ENCODE measurements at regions not wholly inside any gene's neighbourhood (a gene's known extent, or its start where the extent isn't known, plus 50 kb on each side); places are given as distances from the start of the nearest gene placed in this dataset.

GRCh38 chr16:10245002-10245401 is 62.8 kb upstream of the GRIN2A start:
- TF ChIP-seq CTCF (IDR thresholded peaks at IDR 0.05; ENCODE audit: poor library complexity, severe bottlenecking) (no peak), RAD21 (conservative IDR thresholded peaks at IDR 0.05) (no peak), POLR2AphosphoS5 (IDR thresholded peaks at IDR 0.05) (no peak), EZH2 (IDR thresholded peaks at IDR 0.05; ENCODE audit: borderline replicate concordance, insufficient read depth, low read length, poor library complexity, severe bottlenecking) (no peak), EP300 (conservative IDR thresholded peaks at IDR 0.05; ENCODE audit: poor library complexity, severe bottlenecking) (no peak), TAF1 (IDR thresholded peaks at IDR 0.05; ENCODE audit: low read depth) (no peak), REST (IDR thresholded peaks at IDR 0.05; ENCODE audit: borderline replicate concordance) (no peak)
